K562 (cell line): ENCODE measurements at regions not wholly inside any gene's neighbourhood (a gene's known extent, or its start where the extent isn't known, plus 50 kb on each side); places are given as distances from the start of the nearest gene placed in this dataset.

ENCODE experiments used
- ATAC-seq: fragments of 200-7000 bp; cut with Tn5 transposase; 3 replicates; pipeline ENCODE4 v1.9.1; 2020; ENCODE audit warnings: moderate library complexity
- BruUV-seq: library from RNA; stranded (reverse); fragments of 400-500 nt; replicated peaks from 2 replicates; lab custom pipeline; 2021; lab: Mats Ljungman, UMichigan
- CTCF ChIA-PET: fragments of 300-600 bp; formaldehyde crosslinking; extraction: SDS; loops from one replicate; lab custom pipeline; 2021; ENCODE audit warnings: low intra/inter-chr PET ratio; lab: Yijun Ruan, JAX
- POLR2A ChIA-PET: fragments of 300-600, 350-650 bp; sonication (Branson Sonifier 250); formaldehyde crosslinking; extraction: SDS; loops from one replicate; lab custom pipeline; 2021; ENCODE audit warnings: antibody characterized with exemption, inconsistent platforms; lab: Yijun Ruan, JAX
- DNase-seq, 4 experiments: peaks; one replicate each; pipeline versions ENCODE4 v3.0.0 to v3.0.0-alpha.2; 2011 to 2018; ENCODE audit warnings: low spot score in 3 of 4, mixed read lengths in 3 of 4; ENCODE audit errors: extremely low read depth in 1 of 4
- FAIRE-seq: peaks from 2 replicates; lab custom pipeline; 2011; peaks lifted over from hg19 to GRCh38; lab: Jason Lieb, UNC
- H2AFZ ChIP-seq: 2 replicates; pipeline ENCODE4 v1.6.0; 2011; ENCODE audit warnings: low read depth, low read length, control low read depth, inconsistent platforms
- H3K27ac ChIP-seq: fragments of 200-600 bp; 3 replicates; pipeline ENCODE4 v1.8.0; 2011; ENCODE audit warnings: low read depth, mild to moderate bottlenecking, control low read depth, inconsistent platforms, low read length, moderate library complexity, mixed read lengths; ENCODE audit errors: extremely low read depth
- H3K27me3 ChIP-seq, 2 experiments: fragments of 300-600 bp in 1 of 2; 2 replicates in 1 of 2; 3 replicates in 1 of 2; pipeline versions ENCODE4 v1.6.0 to v1.8.0; 2011; ENCODE audit warnings: inconsistent platforms in 2 of 2, low read length in 2 of 2, mild to moderate bottlenecking in 1 of 2, mixed read lengths in 1 of 2, moderate library complexity in 1 of 2; ENCODE audit not compliant: control insufficient read depth in 2 of 2, insufficient read depth in 2 of 2
- H3K36me3 ChIP-seq: fragments of 300-600 bp; 3 replicates; pipeline ENCODE4 v1.8.0; 2011; ENCODE audit warnings: mild to moderate bottlenecking, low read length, inconsistent platforms; ENCODE audit not compliant: control insufficient read depth, insufficient read depth
- H3K4me1 ChIP-seq, 2 experiments: fragments of 200-600 bp in 1 of 2; replicated peaks in 1 of 2; 2 replicates in 1 of 2; 3 replicates in 1 of 2; pipeline versions ENCODE4 v1.5.1 to v1.8.0; 2011; ENCODE audit warnings: inconsistent platforms in 2 of 2, low read length in 2 of 2, mild to moderate bottlenecking in 1 of 2, mixed read lengths in 1 of 2, moderate library complexity in 1 of 2; ENCODE audit not compliant: control insufficient read depth in 2 of 2, insufficient read depth in 2 of 2
- H3K4me2 ChIP-seq: 2 replicates; pipeline ENCODE4 v1.6.1; 2011; ENCODE audit warnings: low read length, control low read depth, inconsistent platforms, mixed read lengths; ENCODE audit not compliant: insufficient read depth
- H3K4me3 ChIP-seq: fragments of 200-600 bp; sonication (generic), shearing (Covaris generic); 2 replicates; pipeline ENCODE4 v1.5.1; 2016; ENCODE audit warnings: control low read depth, inconsistent platforms
- H3K79me2 ChIP-seq: fragments of 200-600 bp; 3 replicates; pipeline ENCODE4 v1.8.0; 2011; ENCODE audit warnings: low read length, inconsistent platforms; ENCODE audit not compliant: control insufficient read depth, insufficient read depth
- H3K9ac ChIP-seq, 2 experiments: 2 replicates each; pipeline versions ENCODE4 v1.6.0 to v1.6.1; 2011; ENCODE audit warnings: low read depth in 2 of 2, low read length in 2 of 2, control low read depth in 1 of 2, inconsistent platforms in 1 of 2, mild to moderate bottlenecking in 1 of 2, mixed read lengths in 1 of 2; ENCODE audit not compliant: insufficient read depth in 1 of 2
- H3K9me1 ChIP-seq: one replicate; pipeline ENCODE4 v1.6.0; 2011; ENCODE audit warnings: inconsistent platforms, mild to moderate bottlenecking, low read length, moderate library complexity; ENCODE audit not compliant: control insufficient read depth, insufficient read depth
- H3K9me3 ChIP-seq: replicated peaks from 2 replicates; pipeline ENCODE4 v1.5.1; 2011; ENCODE audit warnings: low read depth, low read length, inconsistent platforms; ENCODE audit not compliant: control insufficient read depth, insufficient read depth
- H4K20me1 ChIP-seq: replicated peaks from 2 replicates; pipeline ENCODE4 v1.6.1; 2011; ENCODE audit warnings: low read length, inconsistent platforms, mixed read lengths; ENCODE audit not compliant: control insufficient read depth, insufficient read depth
- CHCHD3 ChIP-seq: fragments of 250-450 bp; sonication (Bioruptor Pico); IDR thresholded peaks from 2 replicates; pipeline ENCODE4 v2.1.2; 2022; ENCODE audit warnings: mild to moderate bottlenecking
- NCOA6 ChIP-seq: fragments of 450-650 bp; IDR thresholded peaks from 2 replicates; pipeline ENCODE4 v1.6.1; 2017; ENCODE audit warnings: mild to moderate bottlenecking
- NFIX ChIP-seq: fragments of 250-450 bp; sonication (Bioruptor Pico); IDR thresholded peaks from 2 replicates; pipeline ENCODE4 v1.4.0; 2020; ENCODE audit warnings: low read depth, mild to moderate bottlenecking, moderate library complexity
- RBM34 ChIP-seq: fragments of 200-400 bp; formaldehyde crosslinking; IDR thresholded peaks from 2 replicates; pipeline ENCODE4 v1.6.1; 2018; ENCODE audit warnings: low read length, borderline replicate concordance; ENCODE audit not compliant: insufficient read depth
- SIRT6 ChIP-seq: IDR thresholded peaks from one replicate; pipeline ENCODE4 v1.6.1; 2012; ENCODE audit warnings: low read depth, mild to moderate bottlenecking, control low read depth, inconsistent platforms, low read length, moderate library complexity
- SNRNP70 ChIP-seq: fragments of 200-400 bp; formaldehyde crosslinking; optimal IDR thresholded peaks from 2 replicates; pipeline ENCODE3; 2017; ENCODE audit warnings: low read depth, low read length
- TEAD2 ChIP-seq: fragments of 450-650 bp; IDR thresholded peaks from 2 replicates; pipeline ENCODE4 v1.6.1; 2016; ENCODE audit warnings: missing genetic modification characterization, control low read depth, missing compliant biosample characterization
- ZBTB1 ChIP-seq: sonication (generic); formaldehyde crosslinking; IDR thresholded peaks from 2 replicates; pipeline ENCODE4 v1.8.1; 2023; ENCODE audit warnings: missing genetic modification reagents, low read depth, mild to moderate bottlenecking, borderline replicate concordance
- ZC3H8 ChIP-seq: fragments of 450-650 bp; IDR thresholded peaks from 2 replicates; pipeline ENCODE4 v1.6.1; 2017
- WGBS: fragments of 100-300 bp; shearing (Covaris generic); methylation state at CpG from one replicate; pipeline ENCODE4 v1.1.6; 2016; ENCODE audit warnings: low coverage, mixed read lengths; ENCODE audit not compliant: insufficient coverage; ENCODE audit errors: missing lambda C conversion rate; 5-methylcytosine and 5-hydroxymethylcytosine counted together
- in situ Hi-C: fragments of 300-500 bp; cut with MboI; formaldehyde crosslinking; loops from 4 replicates; pipeline ENCODE4 v1.15.0; 2018; ENCODE audit warnings: inconsistent platforms, mixed read lengths
- intact Hi-C: fragments of 100-400 bp; cut with micrococcal nuclease; formaldehyde crosslinking; loops from 2 replicates; pipeline ENCODE4 v1.14.2; 2022
- TF ChIP-seq, protein P1 (sequence below): fragments of 200-800 bp; sonication (Bioruptor generic); IDR thresholded peaks from 2 replicates; pipeline ENCODE4 v1.6.1; 2017; ENCODE audit warnings: missing genetic modification characterization, missing compliant biosample characterization
- TF ChIP-seq, protein P2 (sequence below): fragments of 450-650 bp; formaldehyde crosslinking; IDR thresholded peaks from 2 replicates; pipeline ENCODE4 v1.4.0; 2020; ENCODE audit warnings: mild to moderate bottlenecking
- TF ChIP-seq, protein P3 (sequence below), 2 experiments: fragments of 450-650 bp in 1 of 2; sonication (generic) in 1 of 2; formaldehyde crosslinking in 1 of 2; IDR thresholded peaks in 1 of 2; conservative IDR thresholded peaks in 1 of 2; 2 replicates each; pipeline versions ENCODE4 v1.6.1 to v1.8.1; 2016 to 2023; ENCODE audit warnings: mild to moderate bottlenecking in 2 of 2, moderate library complexity in 2 of 2, inconsistent platforms in 1 of 2, missing genetic modification reagents in 1 of 2

DNA sequence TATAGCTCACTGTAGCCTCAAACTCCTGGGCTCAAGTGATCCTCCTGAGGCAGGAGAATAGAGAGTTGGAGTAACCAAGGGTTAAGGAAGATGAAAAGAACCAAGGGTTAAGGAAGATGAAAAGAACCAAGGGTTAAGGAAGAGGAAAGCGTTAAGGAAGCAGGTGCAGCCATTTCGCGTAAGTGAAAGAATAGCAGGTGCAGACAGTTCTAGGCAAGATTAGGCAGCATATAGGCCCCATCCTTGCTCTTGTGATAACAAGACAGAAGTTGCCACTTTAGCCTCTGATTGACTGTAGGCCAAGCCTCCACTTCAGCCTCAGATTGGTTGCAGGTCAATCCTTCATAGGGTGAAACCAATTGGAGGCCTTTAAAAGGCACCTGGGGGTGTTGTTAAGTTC, 677.4 kb downstream of the PDCD6IP start (continued):
- TF ChIP-seq, protein P1, sequence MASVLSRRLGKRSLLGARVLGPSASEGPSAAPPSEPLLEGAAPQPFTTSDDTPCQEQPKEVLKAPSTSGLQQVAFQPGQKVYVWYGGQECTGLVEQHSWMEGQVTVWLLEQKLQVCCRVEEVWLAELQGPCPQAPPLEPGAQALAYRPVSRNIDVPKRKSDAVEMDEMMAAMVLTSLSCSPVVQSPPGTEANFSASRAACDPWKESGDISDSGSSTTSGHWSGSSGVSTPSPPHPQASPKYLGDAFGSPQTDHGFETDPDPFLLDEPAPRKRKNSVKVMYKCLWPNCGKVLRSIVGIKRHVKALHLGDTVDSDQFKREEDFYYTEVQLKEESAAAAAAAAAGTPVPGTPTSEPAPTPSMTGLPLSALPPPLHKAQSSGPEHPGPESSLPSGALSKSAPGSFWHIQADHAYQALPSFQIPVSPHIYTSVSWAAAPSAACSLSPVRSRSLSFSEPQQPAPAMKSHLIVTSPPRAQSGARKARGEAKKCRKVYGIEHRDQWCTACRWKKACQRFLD (CRISPR knock-in tag), result no peak
- no peak for TF ChIP-seq NFIX (CRISPR knock-in tag)
- TF ChIP-seq, protein P2, sequence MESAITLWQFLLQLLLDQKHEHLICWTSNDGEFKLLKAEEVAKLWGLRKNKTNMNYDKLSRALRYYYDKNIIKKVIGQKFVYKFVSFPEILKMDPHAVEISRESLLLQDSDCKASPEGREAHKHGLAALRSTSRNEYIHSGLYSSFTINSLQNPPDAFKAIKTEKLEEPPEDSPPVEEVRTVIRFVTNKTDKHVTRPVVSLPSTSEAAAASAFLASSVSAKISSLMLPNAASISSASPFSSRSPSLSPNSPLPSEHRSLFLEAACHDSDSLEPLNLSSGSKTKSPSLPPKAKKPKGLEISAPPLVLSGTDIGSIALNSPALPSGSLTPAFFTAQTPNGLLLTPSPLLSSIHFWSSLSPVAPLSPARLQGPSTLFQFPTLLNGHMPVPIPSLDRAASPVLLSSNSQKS (CRISPR knock-in tag), result no peak
- no peak for TF ChIP-seq SNRNP70
- TF ChIP-seq CHCHD3 (CRISPR knock-in tag), result no peak

DNA sequence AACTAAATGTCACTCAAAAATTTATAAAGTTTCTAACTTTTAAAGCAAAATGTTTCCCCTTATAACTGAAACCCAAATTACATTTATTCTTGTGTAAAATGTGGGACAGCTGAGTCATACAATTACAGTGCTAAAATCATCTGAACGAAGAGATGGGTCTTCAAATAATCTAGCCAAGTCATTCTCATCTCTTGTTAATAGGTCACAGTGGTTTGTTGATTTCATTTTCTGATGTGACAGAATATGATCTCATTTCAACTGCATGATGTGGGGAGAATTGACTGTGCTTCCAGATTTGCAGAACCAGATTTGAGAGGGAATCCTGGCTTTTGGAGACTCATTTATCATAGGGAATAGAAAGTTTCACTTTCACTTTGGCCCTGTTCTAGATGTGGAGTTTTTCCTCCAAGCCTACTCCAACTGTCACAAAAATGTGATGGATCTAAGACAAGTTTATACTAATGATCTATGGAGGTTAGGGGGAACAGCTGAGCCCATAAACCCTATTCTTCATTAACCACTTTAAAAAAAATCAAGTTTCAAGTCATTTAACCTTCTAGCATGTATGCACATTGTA, 685.0 kb downstream of the PDCD6IP start:
- no peak overlapping the region for H2AFZ ChIP-seq
- intact Hi-C loops (no loop called here), in situ Hi-C loops (no loop called here)
- H3K27ac ChIP-seq, result no peak overlapping the region
- no peaks in the 10 kb centered on the region for H3K9me1 ChIP-seq
- no peak for FAIRE-seq
- TF ChIP-seq, protein P3, sequence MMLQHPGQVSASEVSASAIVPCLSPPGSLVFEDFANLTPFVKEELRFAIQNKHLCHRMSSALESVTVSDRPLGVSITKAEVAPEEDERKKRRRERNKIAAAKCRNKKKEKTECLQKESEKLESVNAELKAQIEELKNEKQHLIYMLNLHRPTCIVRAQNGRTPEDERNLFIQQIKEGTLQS (IDR thresholded peaks at IDR 0.05), result no peak
- TF ChIP-seq, protein P3 (CRISPR knock-in tag; conservative IDR thresholded peaks at IDR 0.05), result no peak
- TF ChIP-seq NCOA6 (no peak), RBM34 (no peak), ZC3H8 (no peak), ZBTB1 (CRISPR knock-in tag) (no peak), TEAD2 (tag) (no peak), SIRT6 (no peak)
- no peak overlapping the region for H3K4me2 ChIP-seq
- no peaks in the 10 kb centered on the region for H3K36me3 ChIP-seq
- ChIA-PET POLR2A (no interaction called here), CTCF (no interaction called here)
- no peaks in the 10 kb centered on the region for H3K4me1 ChIP-seq
- no peak for ATAC-seq
- no peak overlapping the region for H3K4me3 ChIP-seq
- no peak for DNase-seq
- H3K27me3 ChIP-seq, result no peaks in the 10 kb centered on the region
- H3K79me2 ChIP-seq, result no peaks in the 10 kb centered on the region
- no peaks in the 10 kb centered on the region for H4K20me1 ChIP-seq
- BruUV-seq, result no TSS peak
- H3K9me3 ChIP-seq, result peaks cover 3% of the 10 kb centered on the region; the same call in 1 of the 2 replicates
- WGBS, result 0% methylated on average over 1 of the region's 1 CpG
- H3K9ac ChIP-seq, result no peak overlapping the region
